Tibial nerve (tissue), 4 donors: ENCODE measurements at regions not wholly inside any gene's neighbourhood (a gene's known extent, or its start where the extent isn't known, plus 50 kb on each side); places are given as distances from the start of the nearest gene placed in this dataset.
A peak's percentile ranks its signal among the peaks of the same experiment; 100 is the strongest.
"Not testable (repeated sequence)": the region's sequence is repeated elsewhere in the genome, so short reads cannot be mapped to it uniquely, and the experiment has no call there.

Source experiments
- DNase-seq, 2 donors: peaks; one replicate each; pipeline ENCODE4 v3.0.0-alpha.2; 2019; ENCODE audit warnings: low spot score in 2 of 2
- H3K27ac ChIP-seq, 4 donors: fragments of 200-600 bp; sonication (generic) in 3 of 4; one replicate each; pipeline ENCODE4 v1.5.1; 2017 to 2019; ENCODE audit warnings: mild to moderate bottlenecking in 1 of 4
- H3K27me3 ChIP-seq, 2 donors: fragments of 200-600 bp; sonication (generic) in 1 of 2; one replicate each; pipeline versions ENCODE4 v1.5.1 to v1.6.0; 2017 to 2019
- H3K36me3 ChIP-seq, 3 donors: fragments of 200-600 bp; sonication (generic); one replicate each; pipeline ENCODE4 v1.5.1; 2018 to 2019
- H3K4me1 ChIP-seq, 4 donors: fragments of 200-600 bp; sonication (generic) in 3 of 4; one replicate each; pipeline ENCODE4 v1.5.1; 2017 to 2019
- H3K4me3 ChIP-seq, 4 donors: fragments of 200-600 bp; sonication (generic) in 3 of 4; one replicate each; pipeline ENCODE4 v1.5.1; 2017 to 2019; ENCODE audit warnings: mild to moderate bottlenecking in 1 of 4, moderate library complexity in 1 of 4
- H3K9me3 ChIP-seq, 4 donors: fragments of 200-600 bp; sonication (generic) in 3 of 4; one replicate each; pipeline ENCODE4 v1.5.1; 2017 to 2019
- EP300 ChIP-seq, 2 donors: sonication (generic); formaldehyde crosslinking; IDR thresholded peaks; one replicate each; pipeline ENCODE4 v1.6.1; 2017; ENCODE audit warnings: antibody characterized with exemption in 2 of 2, mild to moderate bottlenecking in 1 of 2
- POLR2A ChIP-seq, 2 donors: fragments of 450-650 bp; IDR thresholded peaks; one replicate each; pipeline ENCODE4 v1.6.1; 2017; ENCODE audit warnings: antibody characterized with exemption in 2 of 2, mild to moderate bottlenecking in 2 of 2, moderate library complexity in 2 of 2
- WGBS, 2 donors: methylation state at CpG; one replicate each; pipeline ENCODE4 v1.1.5; 2018; 5-methylcytosine and 5-hydroxymethylcytosine counted together
- TF ChIP-seq, protein P1 (sequence below), 5 experiments: fragments of 200-600 bp in 3 of 5; fragments of 450-650 bp in 2 of 5; sonication (generic) in 3 of 5; IDR thresholded peaks; one replicate each; pipeline ENCODE4 v1.5.1; 2016 to 2019; ENCODE audit warnings: antibody characterized with exemption in 5 of 5, mild to moderate bottlenecking in 3 of 5, moderate library complexity in 2 of 5

DNA sequence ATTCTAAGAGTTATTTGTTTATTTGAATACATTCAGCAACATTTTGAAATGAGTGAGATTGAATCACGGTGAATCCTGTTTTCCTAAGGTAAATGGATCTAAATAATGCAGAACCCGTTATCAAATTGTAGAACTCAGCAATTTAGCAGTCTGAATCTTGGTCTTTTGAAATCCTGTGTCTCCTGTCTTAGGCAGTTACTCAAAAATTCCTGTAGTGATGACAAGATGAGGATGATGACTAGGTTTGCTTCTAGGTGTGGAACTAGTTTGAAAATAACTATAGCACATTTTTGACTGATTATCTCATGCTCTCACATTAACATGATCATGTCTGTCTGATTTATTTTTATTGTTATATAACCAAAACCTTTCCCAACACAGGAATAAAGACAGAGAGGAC is 115.0 kb downstream of the RAP2B start:
- H3K9me3 ChIP-seq: no peaks in the 10 kb centered on the region
- H3K4me3 ChIP-seq: no peak overlapping the region
- H3K36me3 ChIP-seq: no peaks in the 10 kb centered on the region
- DNase-seq: no peak
- 79 to 81% methylated on average over 2 of the region's 2 CpGs for WGBS, 2 donors
- H3K27me3 ChIP-seq: no peaks in the 10 kb centered on the region
- TF ChIP-seq, protein P1, sequence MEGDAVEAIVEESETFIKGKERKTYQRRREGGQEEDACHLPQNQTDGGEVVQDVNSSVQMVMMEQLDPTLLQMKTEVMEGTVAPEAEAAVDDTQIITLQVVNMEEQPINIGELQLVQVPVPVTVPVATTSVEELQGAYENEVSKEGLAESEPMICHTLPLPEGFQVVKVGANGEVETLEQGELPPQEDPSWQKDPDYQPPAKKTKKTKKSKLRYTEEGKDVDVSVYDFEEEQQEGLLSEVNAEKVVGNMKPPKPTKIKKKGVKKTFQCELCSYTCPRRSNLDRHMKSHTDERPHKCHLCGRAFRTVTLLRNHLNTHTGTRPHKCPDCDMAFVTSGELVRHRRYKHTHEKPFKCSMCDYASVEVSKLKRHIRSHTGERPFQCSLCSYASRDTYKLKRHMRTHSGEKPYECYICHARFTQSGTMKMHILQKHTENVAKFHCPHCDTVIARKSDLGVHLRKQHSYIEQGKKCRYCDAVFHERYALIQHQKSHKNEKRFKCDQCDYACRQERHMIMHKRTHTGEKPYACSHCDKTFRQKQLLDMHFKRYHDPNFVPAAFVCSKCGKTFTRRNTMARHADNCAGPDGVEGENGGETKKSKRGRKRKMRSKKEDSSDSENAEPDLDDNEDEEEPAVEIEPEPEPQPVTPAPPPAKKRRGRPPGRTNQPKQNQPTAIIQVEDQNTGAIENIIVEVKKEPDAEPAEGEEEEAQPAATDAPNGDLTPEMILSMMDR (IDR thresholded peaks at IDR 0.05): no peak
- no peak for TF ChIP-seq POLR2A (IDR thresholded peaks at IDR 0.05)
- no peak for TF ChIP-seq EP300 (IDR thresholded peaks at IDR 0.05)
- H3K27ac ChIP-seq: no peak overlapping the region
- peaks cover 0 to 3% (median 0%) of the 10 kb centered on the region in 4 donors for H3K4me1 ChIP-seq

DNA sequence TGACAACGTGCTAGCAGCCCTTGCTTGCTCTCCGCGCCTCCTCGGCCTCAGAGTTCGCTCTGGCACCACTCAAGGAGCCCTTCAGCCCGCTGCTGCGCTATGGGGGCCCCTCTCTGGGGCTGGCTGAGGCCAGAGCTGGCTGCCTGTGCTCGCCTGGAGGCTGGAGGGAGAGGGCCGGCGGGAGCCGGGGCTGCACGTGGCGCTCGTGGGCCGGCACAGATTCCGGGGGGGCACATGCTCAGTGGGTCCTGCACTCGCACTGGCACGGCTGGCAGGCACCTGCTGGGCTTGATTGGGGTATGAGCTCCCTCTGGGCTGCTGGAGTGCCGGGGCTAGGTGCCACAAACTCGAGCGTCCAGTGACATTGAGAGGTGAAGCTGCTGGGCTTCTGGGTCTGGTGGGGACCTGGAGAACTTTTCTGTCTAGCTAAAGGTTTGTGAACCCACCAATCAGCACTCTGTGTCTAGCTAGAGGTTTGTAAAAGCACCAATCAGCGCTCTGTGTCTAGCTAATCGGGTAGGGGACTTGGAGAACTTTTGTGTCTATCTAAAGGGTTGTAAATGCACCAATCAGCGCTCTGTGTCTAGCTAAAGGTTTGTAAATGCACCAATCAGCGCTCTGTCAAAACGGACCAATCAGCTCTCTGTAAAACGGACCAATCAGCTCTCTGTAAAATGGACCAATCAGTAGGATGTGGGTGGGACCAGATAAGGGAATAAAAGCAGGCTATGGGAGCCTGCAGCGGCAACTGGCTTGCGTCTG is 119.4 kb downstream of the RAP2B start:
- not testable (repeated sequence) for DNase-seq, H3K27ac ChIP-seq, H3K4me3 ChIP-seq, H3K36me3 ChIP-seq, H3K9me3 ChIP-seq, H3K27me3 ChIP-seq
- peaks cover 0 to 21% (median 4%) of the 10 kb centered on the region in 4 donors for H3K4me1 ChIP-seq
- 93 to 94% methylated on average over 28 of the region's 29 CpGs for WGBS, 2 donors

DNA sequence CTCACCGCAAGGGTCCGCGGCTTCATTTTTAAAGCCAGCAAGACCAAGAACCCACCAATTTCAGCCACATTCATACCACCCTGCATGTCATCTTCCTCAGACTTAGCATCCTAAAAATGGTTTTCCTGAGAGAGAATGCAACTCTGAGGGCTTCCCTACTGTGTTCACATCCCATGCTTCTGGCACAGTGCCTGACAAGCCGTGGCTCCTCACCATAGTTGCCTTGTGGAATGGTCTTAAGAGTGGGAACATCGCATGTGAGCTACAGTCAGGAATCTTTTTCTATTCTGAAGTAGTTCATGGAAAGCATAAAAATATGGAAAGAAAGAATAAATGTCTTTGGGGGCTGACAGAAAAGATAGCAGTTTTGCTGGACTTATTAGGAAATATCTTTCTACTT is 120.3 kb downstream of the RAP2B start:
- no peak for DNase-seq
- Histone ChIP-seq H3K36me3 (no peaks in the 10 kb centered on the region), H3K4me1 (peaks cover 0 to 21% (median 4%) of the 10 kb centered on the region in 4 donors), H3K4me3 (no peak overlapping the region), H3K9me3 (no peaks in the 10 kb centered on the region), H3K27ac (no peak overlapping the region), H3K27me3 (no peaks in the 10 kb centered on the region)
- 92 to 95% methylated on average over 5 of the region's 5 CpGs for WGBS, 2 donors
- TF ChIP-seq POLR2A (IDR thresholded peaks at IDR 0.05): no peak
- TF ChIP-seq, protein P1 (IDR thresholded peaks at IDR 0.05): no peak
- TF ChIP-seq EP300 (IDR thresholded peaks at IDR 0.05): no peak

DNA sequence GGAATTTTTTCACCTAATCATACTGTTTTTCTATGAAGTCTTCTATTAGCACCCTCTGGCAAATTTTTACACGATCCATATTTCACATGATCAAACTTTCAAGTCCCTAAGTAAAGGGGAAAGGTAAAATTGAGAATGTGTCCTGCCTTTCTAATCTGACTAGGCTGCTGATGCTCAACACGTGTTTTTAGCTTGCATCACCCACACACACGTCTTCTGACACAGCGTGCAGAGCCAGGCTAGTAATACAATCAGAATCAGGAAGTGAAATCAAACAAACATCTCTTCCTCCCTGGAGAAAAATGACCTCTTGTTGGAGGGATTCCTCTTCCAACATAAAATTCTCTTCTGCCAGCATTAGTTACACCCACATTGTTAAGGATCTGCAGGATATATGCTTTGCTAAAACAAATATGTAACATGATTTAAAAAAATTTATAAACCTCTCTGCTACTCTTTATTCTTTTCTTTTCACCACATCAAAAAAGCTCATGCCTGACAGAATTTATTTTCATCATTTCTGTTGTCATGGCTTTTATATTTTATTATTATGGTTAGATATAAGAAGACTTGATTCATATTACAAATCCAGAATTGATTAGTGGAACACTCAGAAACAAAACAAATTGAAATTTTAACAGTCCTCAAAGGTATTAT is 122.4 kb downstream of the RAP2B start:
- peaks cover 0 to 21% (median 4%) of the 10 kb centered on the region in 4 donors for H3K4me1 ChIP-seq
- H3K27me3 ChIP-seq: no peaks in the 10 kb centered on the region
- 6 to 9% methylated on average over 4 of the region's 4 CpGs for WGBS, 2 donors
- peak overlapping the region in 3 of 4 donors; percentile 48 to 84 (median 66) for H3K27ac ChIP-seq
- peak; percentile 47 to 79 for DNase-seq
- no peaks in the 10 kb centered on the region for H3K36me3 ChIP-seq
- no peak overlapping the region for H3K4me3 ChIP-seq
- H3K9me3 ChIP-seq: no peaks in the 10 kb centered on the region
- TF ChIP-seq, protein P1 (IDR thresholded peaks at IDR 0.05): no peak
- TF ChIP-seq EP300 (IDR thresholded peaks at IDR 0.05) (peak in 1 of 2 donors; percentile 90), POLR2A (IDR thresholded peaks at IDR 0.05) (peak in 1 of 2 donors; percentile 35)

DNA sequence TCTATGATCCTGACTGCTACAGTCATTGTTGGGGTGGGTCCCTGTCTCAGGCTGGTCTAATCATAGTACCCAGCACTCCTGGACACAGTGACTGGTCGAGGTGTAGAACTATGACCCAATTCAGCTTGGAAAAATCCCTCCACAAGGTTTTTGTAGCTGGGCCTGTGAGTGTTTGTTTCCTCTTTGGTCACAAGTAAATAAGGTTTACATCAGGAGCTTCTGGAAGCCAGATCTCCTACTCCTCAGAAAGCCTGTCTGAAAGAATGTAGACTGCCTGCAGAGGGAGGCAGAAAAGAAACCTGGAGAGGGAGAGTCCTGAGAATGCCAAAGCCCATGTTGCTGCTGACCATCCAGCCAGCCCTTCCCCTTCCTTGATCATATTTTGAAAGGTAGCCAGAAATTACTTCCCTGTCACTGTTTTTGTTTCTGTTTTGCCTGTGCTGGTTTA is 123.2 kb downstream of the RAP2B start:
- no peak overlapping the region for H3K4me3 ChIP-seq
- peak overlapping the region in 3 of 4 donors; percentile 48 to 84 (median 66) for H3K27ac ChIP-seq
- 56 to 57% methylated on average over 1 of the region's 1 CpG for WGBS, 2 donors

More for the DNA sequence above, 123.2 kb downstream of the RAP2B start:
- Histone ChIP-seq H3K9me3 (no peaks in the 10 kb centered on the region), H3K36me3 (no peaks in the 10 kb centered on the region), H3K27me3 (no peaks in the 10 kb centered on the region), H3K4me1 (peaks cover 0 to 24% (median 4%) of the 10 kb centered on the region in 4 donors)
- TF ChIP-seq, protein P1 (IDR thresholded peaks at IDR 0.05): no peak
- TF ChIP-seq EP300 (IDR thresholded peaks at IDR 0.05) (no peak), POLR2A (IDR thresholded peaks at IDR 0.05) (no peak)
- no peak for DNase-seq
